Gastrocnemius medialis (tissue), 4 donors: ENCODE measurements at regions not wholly inside any gene's neighbourhood (a gene's known extent, or its start where the extent isn't known, plus 50 kb on each side); places are given as distances from the start of the nearest gene placed in this dataset.

Experiments
- POLR2A ChIP-seq, 2 donors: fragments of 450-650 bp; IDR thresholded peaks; one replicate each; pipeline ENCODE4 v1.6.1; 2017; ENCODE audit warnings: antibody characterized with exemption in 2 of 2, mild to moderate bottlenecking in 2 of 2, moderate library complexity in 2 of 2
- TF ChIP-seq, protein P1 (sequence below), 5 experiments: fragments of 450-650 bp in 3 of 5; fragments of 200-600 bp in 2 of 5; sonication (generic) in 2 of 5; IDR thresholded peaks in 4 of 5; conservative IDR thresholded peaks in 1 of 5; 1 replicate in 4 of 5; 2 replicates in 1 of 5; pipeline ENCODE4 v1.5.1; 2016 to 2019; ENCODE audit warnings: antibody characterized with exemption in 5 of 5, mild to moderate bottlenecking in 3 of 5, moderate library complexity in 3 of 5

DNA sequence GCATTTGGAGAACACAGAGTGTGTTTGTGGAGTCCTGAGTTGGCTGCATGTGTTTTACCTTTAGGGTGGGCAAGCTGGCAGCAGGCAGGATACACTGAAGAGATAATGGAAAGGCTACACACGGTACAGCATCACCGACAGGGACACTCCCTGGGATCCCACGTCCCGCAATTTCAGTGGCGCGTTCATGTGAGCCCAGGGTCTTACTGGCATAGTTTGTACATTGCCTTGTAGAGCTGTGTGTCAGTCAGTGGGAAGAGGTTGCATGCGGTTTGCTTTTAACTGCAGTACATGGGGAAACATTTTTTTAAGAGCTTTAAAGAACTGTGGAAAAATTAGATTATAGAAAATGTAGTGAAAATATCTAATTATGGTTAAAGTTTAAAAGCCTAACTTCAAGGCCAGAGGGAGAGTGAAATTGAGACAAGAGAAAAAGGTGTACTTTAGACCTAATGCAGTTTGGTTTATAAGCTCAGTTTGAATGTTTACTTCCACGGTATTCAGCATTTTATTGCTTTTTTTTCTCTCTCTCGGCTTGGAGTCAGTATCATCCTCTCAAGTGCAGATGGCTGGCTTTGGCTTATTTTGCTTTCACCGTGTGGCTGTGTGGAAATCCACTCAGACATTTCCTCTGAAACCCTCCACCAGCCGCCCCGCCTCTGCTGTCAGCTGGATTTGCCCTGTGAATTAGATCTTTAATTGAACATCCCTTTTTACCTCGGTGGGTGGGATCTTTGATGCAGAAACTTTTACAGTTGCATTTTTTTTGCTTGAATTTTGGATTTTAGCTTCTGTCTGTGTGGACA is 364.2 kb upstream of the COBL start:
- TF ChIP-seq, protein P1, sequence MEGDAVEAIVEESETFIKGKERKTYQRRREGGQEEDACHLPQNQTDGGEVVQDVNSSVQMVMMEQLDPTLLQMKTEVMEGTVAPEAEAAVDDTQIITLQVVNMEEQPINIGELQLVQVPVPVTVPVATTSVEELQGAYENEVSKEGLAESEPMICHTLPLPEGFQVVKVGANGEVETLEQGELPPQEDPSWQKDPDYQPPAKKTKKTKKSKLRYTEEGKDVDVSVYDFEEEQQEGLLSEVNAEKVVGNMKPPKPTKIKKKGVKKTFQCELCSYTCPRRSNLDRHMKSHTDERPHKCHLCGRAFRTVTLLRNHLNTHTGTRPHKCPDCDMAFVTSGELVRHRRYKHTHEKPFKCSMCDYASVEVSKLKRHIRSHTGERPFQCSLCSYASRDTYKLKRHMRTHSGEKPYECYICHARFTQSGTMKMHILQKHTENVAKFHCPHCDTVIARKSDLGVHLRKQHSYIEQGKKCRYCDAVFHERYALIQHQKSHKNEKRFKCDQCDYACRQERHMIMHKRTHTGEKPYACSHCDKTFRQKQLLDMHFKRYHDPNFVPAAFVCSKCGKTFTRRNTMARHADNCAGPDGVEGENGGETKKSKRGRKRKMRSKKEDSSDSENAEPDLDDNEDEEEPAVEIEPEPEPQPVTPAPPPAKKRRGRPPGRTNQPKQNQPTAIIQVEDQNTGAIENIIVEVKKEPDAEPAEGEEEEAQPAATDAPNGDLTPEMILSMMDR (IDR thresholded peaks at IDR 0.05 in 4 of 5, conservative IDR thresholded peaks at IDR 0.05 in 1 of 5), result no peak
- TF ChIP-seq POLR2A (IDR thresholded peaks at IDR 0.05), result no peak
